ENCODE measurements at regions not wholly inside any gene's neighbourhood (a gene's known extent, or its start where the extent isn't known, plus 50 kb on each side); places are given as distances from the start of the nearest gene placed in this dataset.

DNA sequence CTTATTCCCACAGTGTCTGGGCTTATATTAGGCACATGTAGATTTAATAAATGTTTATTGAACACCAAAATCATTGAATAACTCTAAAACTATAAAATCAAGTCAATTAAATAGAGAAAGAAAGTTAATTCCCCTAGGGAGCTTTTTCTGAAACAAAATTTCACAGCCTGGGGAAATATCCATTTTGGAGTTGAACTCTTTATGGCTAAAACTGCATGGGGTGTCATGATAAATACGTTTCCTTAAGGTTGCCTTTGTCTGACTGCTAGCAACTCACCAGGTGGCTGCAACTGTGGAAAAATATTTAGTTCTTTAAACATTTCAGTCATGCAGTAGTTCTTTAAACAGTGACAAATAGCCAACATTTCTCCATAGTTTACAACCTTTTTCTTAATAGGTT is 496.1 kb downstream of the LRRIQ3 start:
- 0% methylated on average over 1 of the region's 1 CpG for WGBS (ENCODE audit: insufficient coverage, insufficient replicate concordance, low lambda C conversion rate, missing lambda C conversion rate)
- H3K27ac ChIP-seq (ENCODE audit: control insufficient read depth, insufficient read depth), result no peak overlapping the region
- intact Hi-C loops (cut with micrococcal nuclease; ENCODE audit: unreplicated experiment), result no loop called here
- no peaks in the 10 kb centered on the region for H3K79me2 ChIP-seq (ENCODE audit: control insufficient read depth, insufficient read depth, low read length)
- RAD21 ChIA-PET (ENCODE audit: unreplicated experiment), result interaction anchor here (0.6 kb wide), 1 partner anchor 1863 kb away, joined by 3 read pairs; no protein-coding TSS in a partner anchor
- no peak overlapping the region for H2AFZ ChIP-seq (ENCODE audit: control insufficient read depth, low read depth, low read length)
- BruUV-seq (replicated peaks), result no TSS peak
- FAIRE-seq (no peak), DNase-seq (ENCODE audit: low read depth, low spot score) (no peak), ATAC-seq (no peak)
- H3K9ac ChIP-seq (ENCODE audit: control insufficient read depth, insufficient read depth, low read length), result no peak overlapping the region
- no peaks in the 10 kb centered on the region for H4K20me1 ChIP-seq (ENCODE audit: control insufficient read depth, insufficient read depth)
- H3K4me2 ChIP-seq (ENCODE audit: control insufficient read depth, insufficient read depth), result no peak overlapping the region
- no peaks in the 10 kb centered on the region for H3K9me3 ChIP-seq (replicated peaks; ENCODE audit: control insufficient read depth, insufficient read depth, low read length)
- no peaks in the 10 kb centered on the region for H3K36me3 ChIP-seq (ENCODE audit: control insufficient read depth in 2 of 2, insufficient read depth in 2 of 2, low read length in 1 of 2)
- SMC1A ChIA-PET (ENCODE audit: uncharacterized antibody, unreplicated experiment), result interaction anchor here (0.8 kb wide), 1 partner anchor 57 kb away, joined by 3 read pairs; no protein-coding TSS in a partner anchor
- TF ChIP-seq BRCA1 (IDR thresholded peaks at IDR 0.05; ENCODE audit: low read depth, low read length), result no peak
- no peak for TF ChIP-seq MXI1 (IDR thresholded peaks at IDR 0.05; ENCODE audit: low read depth, low read length)
- no peak for TF ChIP-seq SREBF1 (IDR thresholded peaks at IDR 0.05; ENCODE audit: low read length)
- no peak for TF ChIP-seq SMARCA5 (IDR thresholded peaks at IDR 0.05)
- TF ChIP-seq POLR2A (IDR thresholded peaks at IDR 0.05; ENCODE audit: low read depth, low read length), result no peak
- no peak for TF ChIP-seq ZNF622 (IDR thresholded peaks at IDR 0.05)
- TF ChIP-seq BCL11A (IDR thresholded peaks at IDR 0.05; ENCODE audit: low read depth, low read length), result no peak
- TF ChIP-seq HDAC6 (IDR thresholded peaks at IDR 0.05; ENCODE audit: unreplicated experiment), result no peak
- TF ChIP-seq, protein P1, sequence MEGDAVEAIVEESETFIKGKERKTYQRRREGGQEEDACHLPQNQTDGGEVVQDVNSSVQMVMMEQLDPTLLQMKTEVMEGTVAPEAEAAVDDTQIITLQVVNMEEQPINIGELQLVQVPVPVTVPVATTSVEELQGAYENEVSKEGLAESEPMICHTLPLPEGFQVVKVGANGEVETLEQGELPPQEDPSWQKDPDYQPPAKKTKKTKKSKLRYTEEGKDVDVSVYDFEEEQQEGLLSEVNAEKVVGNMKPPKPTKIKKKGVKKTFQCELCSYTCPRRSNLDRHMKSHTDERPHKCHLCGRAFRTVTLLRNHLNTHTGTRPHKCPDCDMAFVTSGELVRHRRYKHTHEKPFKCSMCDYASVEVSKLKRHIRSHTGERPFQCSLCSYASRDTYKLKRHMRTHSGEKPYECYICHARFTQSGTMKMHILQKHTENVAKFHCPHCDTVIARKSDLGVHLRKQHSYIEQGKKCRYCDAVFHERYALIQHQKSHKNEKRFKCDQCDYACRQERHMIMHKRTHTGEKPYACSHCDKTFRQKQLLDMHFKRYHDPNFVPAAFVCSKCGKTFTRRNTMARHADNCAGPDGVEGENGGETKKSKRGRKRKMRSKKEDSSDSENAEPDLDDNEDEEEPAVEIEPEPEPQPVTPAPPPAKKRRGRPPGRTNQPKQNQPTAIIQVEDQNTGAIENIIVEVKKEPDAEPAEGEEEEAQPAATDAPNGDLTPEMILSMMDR (IDR thresholded peaks at IDR 0.05 in 2 of 3, conservative IDR thresholded peaks at IDR 0.05 in 1 of 3; ENCODE audit: control insufficient read depth in 2 of 3, extremely low read depth in 1 of 3, insufficient read depth in 1 of 3, low read depth in 3 of 3, low read length in 3 of 3), result no peak
- TF ChIP-seq, protein P2, sequence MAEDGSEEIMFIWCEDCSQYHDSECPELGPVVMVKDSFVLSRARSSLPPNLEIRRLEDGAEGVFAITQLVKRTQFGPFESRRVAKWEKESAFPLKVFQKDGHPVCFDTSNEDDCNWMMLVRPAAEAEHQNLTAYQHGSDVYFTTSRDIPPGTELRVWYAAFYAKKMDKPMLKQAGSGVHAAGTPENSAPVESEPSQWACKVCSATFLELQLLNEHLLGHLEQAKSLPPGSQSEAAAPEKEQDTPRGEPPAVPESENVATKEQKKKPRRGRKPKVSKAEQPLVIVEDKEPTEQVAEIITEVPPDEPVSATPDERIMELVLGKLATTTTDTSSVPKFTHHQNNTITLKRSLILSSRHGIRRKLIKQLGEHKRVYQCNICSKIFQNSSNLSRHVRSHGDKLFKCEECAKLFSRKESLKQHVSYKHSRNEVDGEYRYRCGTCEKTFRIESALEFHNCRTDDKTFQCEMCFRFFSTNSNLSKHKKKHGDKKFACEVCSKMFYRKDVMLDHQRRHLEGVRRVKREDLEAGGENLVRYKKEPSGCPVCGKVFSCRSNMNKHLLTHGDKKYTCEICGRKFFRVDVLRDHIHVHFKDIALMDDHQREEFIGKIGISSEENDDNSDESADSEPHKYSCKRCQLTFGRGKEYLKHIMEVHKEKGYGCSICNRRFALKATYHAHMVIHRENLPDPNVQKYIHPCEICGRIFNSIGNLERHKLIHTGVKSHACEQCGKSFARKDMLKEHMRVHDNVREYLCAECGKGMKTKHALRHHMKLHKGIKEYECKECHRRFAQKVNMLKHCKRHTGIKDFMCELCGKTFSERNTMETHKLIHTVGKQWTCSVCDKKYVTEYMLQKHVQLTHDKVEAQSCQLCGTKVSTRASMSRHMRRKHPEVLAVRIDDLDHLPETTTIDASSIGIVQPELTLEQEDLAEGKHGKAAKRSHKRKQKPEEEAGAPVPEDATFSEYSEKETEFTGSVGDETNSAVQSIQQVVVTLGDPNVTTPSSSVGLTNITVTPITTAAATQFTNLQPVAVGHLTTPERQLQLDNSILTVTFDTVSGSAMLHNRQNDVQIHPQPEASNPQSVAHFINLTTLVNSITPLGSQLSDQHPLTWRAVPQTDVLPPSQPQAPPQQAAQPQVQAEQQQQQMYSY (CRISPR knock-in tag; IDR thresholded peaks at IDR 0.05), result no peak
- TF ChIP-seq, protein P3, sequence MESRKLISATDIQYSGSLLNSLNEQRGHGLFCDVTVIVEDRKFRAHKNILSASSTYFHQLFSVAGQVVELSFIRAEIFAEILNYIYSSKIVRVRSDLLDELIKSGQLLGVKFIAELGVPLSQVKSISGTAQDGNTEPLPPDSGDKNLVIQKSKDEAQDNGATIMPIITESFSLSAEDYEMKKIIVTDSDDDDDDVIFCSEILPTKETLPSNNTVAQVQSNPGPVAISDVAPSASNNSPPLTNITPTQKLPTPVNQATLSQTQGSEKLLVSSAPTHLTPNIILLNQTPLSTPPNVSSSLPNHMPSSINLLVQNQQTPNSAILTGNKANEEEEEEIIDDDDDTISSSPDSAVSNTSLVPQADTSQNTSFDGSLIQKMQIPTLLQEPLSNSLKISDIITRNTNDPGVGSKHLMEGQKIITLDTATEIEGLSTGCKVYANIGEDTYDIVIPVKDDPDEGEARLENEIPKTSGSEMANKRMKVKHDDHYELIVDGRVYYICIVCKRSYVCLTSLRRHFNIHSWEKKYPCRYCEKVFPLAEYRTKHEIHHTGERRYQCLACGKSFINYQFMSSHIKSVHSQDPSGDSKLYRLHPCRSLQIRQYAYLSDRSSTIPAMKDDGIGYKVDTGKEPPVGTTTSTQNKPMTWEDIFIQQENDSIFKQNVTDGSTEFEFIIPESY (IDR thresholded peaks at IDR 0.05), result no peak
- no peak for TF ChIP-seq ZBED1 (IDR thresholded peaks at IDR 0.05; ENCODE audit: borderline replicate concordance)
- TF ChIP-seq ETV6 (conservative IDR thresholded peaks at IDR 0.05 in 1 of 2, IDR thresholded peaks at IDR 0.05 in 1 of 2; ENCODE audit: borderline replicate concordance in 1 of 2, low read depth in 1 of 2), result no peak
- no peak for TF ChIP-seq RBBP5 (conservative IDR thresholded peaks at IDR 0.05)
- in situ Hi-C loops (cut with MboI), result no loop called here
- no peaks in the 10 kb centered on the region for H3K4me1 ChIP-seq (ENCODE audit: control insufficient read depth, insufficient read depth, low read length)
- no peak overlapping the region for H3K4me3 ChIP-seq
- POLR2A ChIA-PET, result no interaction called here
- CTCF ChIA-PET, result interaction anchor here (0.6 kb wide), 1 partner anchor 33 kb away, joined by 3 read pairs; no protein-coding TSS in a partner anchor
- H3K27me3 ChIP-seq (replicated peaks in 1 of 2; ENCODE audit: control insufficient read depth in 2 of 2, insufficient read depth in 2 of 2, low read length in 1 of 2), result no peaks in the 10 kb centered on the region
